K562 (cell line): ENCODE measurements at regions not wholly inside any gene's neighbourhood (a gene's known extent, or its start where the extent isn't known, plus 50 kb on each side); places are given as distances from the start of the nearest gene placed in this dataset.

Experiments used
- GABPA ChIP-seq: fragments of 200-800 bp; sonication (Bioruptor generic); conservative IDR thresholded peaks from 2 replicates; pipeline ENCODE4 v1.6.1; 2016; ENCODE audit warnings: low read depth, missing genetic modification characterization, missing compliant biosample characterization
- SIN3A ChIP-seq, 2 experiments: fragments of 150-350 bp in 1 of 2; IDR thresholded peaks; 2 replicates each; pipeline ENCODE4 v1.6.1; 2011 to 2016; ENCODE audit warnings: borderline replicate concordance in 2 of 2, low read depth in 2 of 2, low read length in 2 of 2, mild to moderate bottlenecking in 2 of 2, moderate library complexity in 2 of 2; ENCODE audit not compliant: control insufficient read depth in 1 of 2
- ZNF780A ChIP-seq: fragments of 250-450 bp; sonication (Bioruptor Pico); IDR thresholded peaks from 2 replicates; pipeline ENCODE4 v1.5.0; 2021; ENCODE audit warnings: mild to moderate bottlenecking
- TF ChIP-seq, protein P1 (sequence below), 2 experiments: fragments of 450-650 bp; formaldehyde crosslinking in 1 of 2; IDR thresholded peaks; 2 replicates each; pipeline versions ENCODE4 v1.4.0 to v1.6.1; 2014 to 2020; ENCODE audit warnings: mild to moderate bottlenecking in 2 of 2, borderline replicate concordance in 1 of 2, low read depth in 1 of 2

DNA sequence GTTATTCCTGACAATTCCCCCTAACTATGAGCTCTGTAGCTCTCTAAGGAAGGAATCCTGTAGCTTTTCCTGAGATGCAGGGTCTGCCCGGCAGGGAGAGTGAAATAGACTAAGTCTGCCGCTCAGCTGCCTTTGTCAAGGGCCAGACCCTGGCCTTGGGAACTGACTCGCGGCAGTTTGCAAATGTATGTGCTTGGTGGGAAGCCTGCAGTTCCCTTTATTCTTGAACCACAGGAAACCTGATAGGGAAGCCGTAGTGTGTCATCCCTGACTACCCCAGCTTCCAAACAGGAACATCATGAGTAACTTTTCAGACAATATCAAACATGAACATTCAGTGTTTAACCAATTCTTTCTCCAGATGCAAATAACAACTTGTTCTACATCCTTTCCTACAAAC is 78.7 kb upstream of the IFNGR1 start:
- TF ChIP-seq GABPA (tag) = no peak
- TF ChIP-seq, protein P1, sequence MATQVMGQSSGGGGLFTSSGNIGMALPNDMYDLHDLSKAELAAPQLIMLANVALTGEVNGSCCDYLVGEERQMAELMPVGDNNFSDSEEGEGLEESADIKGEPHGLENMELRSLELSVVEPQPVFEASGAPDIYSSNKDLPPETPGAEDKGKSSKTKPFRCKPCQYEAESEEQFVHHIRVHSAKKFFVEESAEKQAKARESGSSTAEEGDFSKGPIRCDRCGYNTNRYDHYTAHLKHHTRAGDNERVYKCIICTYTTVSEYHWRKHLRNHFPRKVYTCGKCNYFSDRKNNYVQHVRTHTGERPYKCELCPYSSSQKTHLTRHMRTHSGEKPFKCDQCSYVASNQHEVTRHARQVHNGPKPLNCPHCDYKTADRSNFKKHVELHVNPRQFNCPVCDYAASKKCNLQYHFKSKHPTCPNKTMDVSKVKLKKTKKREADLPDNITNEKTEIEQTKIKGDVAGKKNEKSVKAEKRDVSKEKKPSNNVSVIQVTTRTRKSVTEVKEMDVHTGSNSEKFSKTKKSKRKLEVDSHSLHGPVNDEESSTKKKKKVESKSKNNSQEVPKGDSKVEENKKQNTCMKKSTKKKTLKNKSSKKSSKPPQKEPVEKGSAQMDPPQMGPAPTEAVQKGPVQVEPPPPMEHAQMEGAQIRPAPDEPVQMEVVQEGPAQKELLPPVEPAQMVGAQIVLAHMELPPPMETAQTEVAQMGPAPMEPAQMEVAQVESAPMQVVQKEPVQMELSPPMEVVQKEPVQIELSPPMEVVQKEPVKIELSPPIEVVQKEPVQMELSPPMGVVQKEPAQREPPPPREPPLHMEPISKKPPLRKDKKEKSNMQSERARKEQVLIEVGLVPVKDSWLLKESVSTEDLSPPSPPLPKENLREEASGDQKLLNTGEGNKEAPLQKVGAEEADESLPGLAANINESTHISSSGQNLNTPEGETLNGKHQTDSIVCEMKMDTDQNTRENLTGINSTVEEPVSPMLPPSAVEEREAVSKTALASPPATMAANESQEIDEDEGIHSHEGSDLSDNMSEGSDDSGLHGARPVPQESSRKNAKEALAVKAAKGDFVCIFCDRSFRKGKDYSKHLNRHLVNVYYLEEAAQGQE (IDR thresholded peaks at IDR 0.05; ENCODE audit: borderline replicate concordance) = no peak
- TF ChIP-seq, protein P1 (CRISPR knock-in tag; IDR thresholded peaks at IDR 0.05; ENCODE audit: low read depth) = no peak
- no peak for TF ChIP-seq ZNF780A
- no peak for TF ChIP-seq SIN3A (IDR thresholded peaks at IDR 0.05; ENCODE audit: borderline replicate concordance in 2 of 2, control insufficient read depth in 1 of 2, low read depth in 2 of 2, low read length in 2 of 2)
